ENCODE measurements at regions not wholly inside any gene's neighbourhood (a gene's known extent, or its start where the extent isn't known, plus 50 kb on each side); places are given as distances from the start of the nearest gene placed in this dataset.

- TF ChIP-seq, protein P1, sequence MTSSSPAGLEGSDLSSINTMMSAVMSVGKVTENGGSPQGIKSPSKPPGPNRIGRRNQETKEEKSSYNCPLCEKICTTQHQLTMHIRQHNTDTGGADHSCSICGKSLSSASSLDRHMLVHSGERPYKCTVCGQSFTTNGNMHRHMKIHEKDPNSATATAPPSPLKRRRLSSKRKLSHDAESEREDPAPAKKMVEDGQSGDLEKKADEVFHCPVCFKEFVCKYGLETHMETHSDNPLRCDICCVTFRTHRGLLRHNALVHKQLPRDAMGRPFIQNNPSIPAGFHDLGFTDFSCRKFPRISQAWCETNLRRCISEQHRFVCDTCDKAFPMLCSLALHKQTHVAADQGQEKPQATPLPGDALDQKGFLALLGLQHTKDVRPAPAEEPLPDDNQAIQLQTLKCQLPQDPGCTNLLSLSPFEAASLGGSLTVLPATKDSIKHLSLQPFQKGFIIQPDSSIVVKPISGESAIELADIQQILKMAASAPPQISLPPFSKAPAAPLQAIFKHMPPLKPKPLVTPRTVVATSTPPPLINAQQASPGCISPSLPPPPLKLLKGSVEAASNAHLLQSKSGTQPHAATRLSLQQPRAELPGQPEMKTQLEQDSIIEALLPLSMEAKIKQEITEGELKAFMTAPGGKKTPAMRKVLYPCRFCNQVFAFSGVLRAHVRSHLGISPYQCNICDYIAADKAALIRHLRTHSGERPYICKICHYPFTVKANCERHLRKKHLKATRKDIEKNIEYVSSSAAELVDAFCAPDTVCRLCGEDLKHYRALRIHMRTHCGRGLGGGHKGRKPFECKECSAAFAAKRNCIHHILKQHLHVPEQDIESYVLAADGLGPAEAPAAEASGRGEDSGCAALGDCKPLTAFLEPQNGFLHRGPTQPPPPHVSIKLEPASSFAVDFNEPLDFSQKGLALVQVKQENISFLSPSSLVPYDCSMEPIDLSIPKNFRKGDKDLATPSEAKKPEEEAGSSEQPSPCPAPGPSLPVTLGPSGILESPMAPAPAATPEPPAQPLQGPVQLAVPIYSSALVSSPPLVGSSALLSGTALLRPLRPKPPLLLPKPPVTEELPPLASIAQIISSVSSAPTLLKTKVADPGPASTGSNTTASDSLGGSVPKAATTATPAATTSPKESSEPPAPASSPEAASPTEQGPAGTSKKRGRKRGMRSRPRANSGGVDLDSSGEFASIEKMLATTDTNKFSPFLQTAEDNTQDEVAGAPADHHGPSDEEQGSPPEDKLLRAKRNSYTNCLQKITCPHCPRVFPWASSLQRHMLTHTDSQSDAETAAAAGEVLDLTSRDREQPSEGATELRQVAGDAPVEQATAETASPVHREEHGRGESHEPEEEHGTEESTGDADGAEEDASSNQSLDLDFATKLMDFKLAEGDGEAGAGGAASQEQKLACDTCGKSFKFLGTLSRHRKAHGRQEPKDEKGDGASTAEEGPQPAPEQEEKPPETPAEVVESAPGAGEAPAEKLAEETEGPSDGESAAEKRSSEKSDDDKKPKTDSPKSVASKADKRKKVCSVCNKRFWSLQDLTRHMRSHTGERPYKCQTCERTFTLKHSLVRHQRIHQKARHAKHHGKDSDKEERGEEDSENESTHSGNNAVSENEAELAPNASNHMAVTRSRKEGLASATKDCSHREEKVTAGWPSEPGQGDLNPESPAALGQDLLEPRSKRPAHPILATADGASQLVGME (CRISPR knock-in tag; IDR thresholded peaks at IDR 0.05): no peak
- TF ChIP-seq NELFE (IDR thresholded peaks at IDR 0.05; ENCODE audit: insufficient read depth, insufficient read length): no peak
- no peak for TF ChIP-seq ZNF124 (CRISPR knock-in tag; IDR thresholded peaks at IDR 0.05)
- no peak for TF ChIP-seq ARID2 (IDR thresholded peaks at IDR 0.05)
- TF ChIP-seq SMARCB1 (IDR thresholded peaks at IDR 0.05; ENCODE audit: insufficient read length, low read depth): no peak
- TF ChIP-seq NEUROD1 (IDR thresholded peaks at IDR 0.05; ENCODE audit: borderline replicate concordance, low read depth, low read length, partially characterized antibody): no peak
These were observed 64.9 kb upstream of the DMRTB1 start (continued) for GRCh38 chr1:53394306-53394705.
